ENCODE measurements at regions not wholly inside any gene's neighbourhood (a gene's known extent, or its start where the extent isn't known, plus 50 kb on each side); places are given as distances from the start of the nearest gene placed in this dataset.

DNA sequence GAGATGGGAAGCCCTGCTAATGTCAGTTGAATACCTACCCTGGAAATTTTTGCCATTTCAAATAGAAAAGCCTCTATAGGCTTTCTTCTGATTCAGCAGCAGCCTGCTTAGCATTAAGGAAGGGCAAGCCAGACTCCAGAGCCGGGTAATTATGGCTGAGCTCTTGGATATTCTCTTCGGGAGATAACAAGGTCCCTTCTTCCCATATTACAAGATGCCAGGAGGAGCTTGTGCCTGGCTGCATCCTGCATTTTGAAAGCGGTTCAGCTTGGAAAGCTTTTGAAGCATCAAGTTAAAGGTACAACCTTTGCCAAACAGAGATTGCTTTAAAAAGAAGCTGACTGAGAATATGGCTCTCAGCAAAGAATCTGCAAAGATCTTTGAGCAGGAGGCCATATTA, 399.6 kb upstream of the RPS6KA3 start:
- no peaks in the 10 kb centered on the region for H3K79me2 ChIP-seq (ENCODE audit: low read length)
- H2AFZ ChIP-seq (ENCODE audit: low read depth, low read length), result no peak overlapping the region
- H3K36me3 ChIP-seq (replicated peaks; ENCODE audit: low read depth, low read length), result no peaks in the 10 kb centered on the region
- TF ChIP-seq EZH2phosphoT487 (IDR thresholded peaks at IDR 0.05; ENCODE audit: low read depth), result no peak
- TF ChIP-seq, protein P1, sequence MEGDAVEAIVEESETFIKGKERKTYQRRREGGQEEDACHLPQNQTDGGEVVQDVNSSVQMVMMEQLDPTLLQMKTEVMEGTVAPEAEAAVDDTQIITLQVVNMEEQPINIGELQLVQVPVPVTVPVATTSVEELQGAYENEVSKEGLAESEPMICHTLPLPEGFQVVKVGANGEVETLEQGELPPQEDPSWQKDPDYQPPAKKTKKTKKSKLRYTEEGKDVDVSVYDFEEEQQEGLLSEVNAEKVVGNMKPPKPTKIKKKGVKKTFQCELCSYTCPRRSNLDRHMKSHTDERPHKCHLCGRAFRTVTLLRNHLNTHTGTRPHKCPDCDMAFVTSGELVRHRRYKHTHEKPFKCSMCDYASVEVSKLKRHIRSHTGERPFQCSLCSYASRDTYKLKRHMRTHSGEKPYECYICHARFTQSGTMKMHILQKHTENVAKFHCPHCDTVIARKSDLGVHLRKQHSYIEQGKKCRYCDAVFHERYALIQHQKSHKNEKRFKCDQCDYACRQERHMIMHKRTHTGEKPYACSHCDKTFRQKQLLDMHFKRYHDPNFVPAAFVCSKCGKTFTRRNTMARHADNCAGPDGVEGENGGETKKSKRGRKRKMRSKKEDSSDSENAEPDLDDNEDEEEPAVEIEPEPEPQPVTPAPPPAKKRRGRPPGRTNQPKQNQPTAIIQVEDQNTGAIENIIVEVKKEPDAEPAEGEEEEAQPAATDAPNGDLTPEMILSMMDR (IDR thresholded peaks at IDR 0.05; ENCODE audit: low read depth, low read length), result no peak
- H3K27ac ChIP-seq (ENCODE audit: low read length), result no peak overlapping the region
- peaks cover 24% of the 10 kb centered on the region for H3K4me1 ChIP-seq (ENCODE audit: low read length)
- H3K27me3 ChIP-seq (ENCODE audit: low read depth, low read length), result peaks cover 4% of the 10 kb centered on the region; the same call in 1 of the 2 replicates
- H3K4me2 ChIP-seq (ENCODE audit: low read length), result no peak overlapping the region
- no peak overlapping the region for H3K9ac ChIP-seq (ENCODE audit: low read length)
- no peaks in the 10 kb centered on the region for H4K20me1 ChIP-seq (ENCODE audit: insufficient read depth, low read length)
- H3K4me3 ChIP-seq (ENCODE audit: low read length), result no peak overlapping the region
- no peaks in the 10 kb centered on the region for H3K9me3 ChIP-seq (ENCODE audit: insufficient read depth, low read length)

DNA sequence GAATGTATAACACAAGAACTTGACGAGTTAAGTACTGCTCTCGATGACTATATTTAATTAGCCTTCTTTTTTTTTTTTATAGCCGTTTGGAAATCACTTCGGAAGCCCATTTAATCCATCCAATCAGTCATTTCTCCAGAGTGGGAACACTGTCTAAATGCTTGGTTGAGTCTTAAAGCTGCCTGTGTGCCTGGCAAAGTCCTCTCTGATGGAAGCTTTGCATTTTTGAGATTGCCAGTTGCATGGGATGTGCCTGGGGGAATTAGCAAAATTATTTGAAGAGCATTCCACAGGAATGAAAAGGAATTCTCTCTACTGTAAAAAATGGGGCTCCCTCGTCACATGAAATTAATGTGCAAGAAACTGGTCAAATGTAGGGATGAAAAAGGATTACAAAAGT, 398.8 kb upstream of the RPS6KA3 start:
- Histone ChIP-seq H3K4me1 (ENCODE audit: low read length) (peaks cover 19% of the 10 kb centered on the region), H3K9me3 (ENCODE audit: insufficient read depth, low read length) (no peaks in the 10 kb centered on the region), H3K27me3 (ENCODE audit: low read depth, low read length) (peaks cover 4% of the 10 kb centered on the region; the same call in 1 of the 2 replicates), H3K9ac (ENCODE audit: low read length) (no peak overlapping the region), H4K20me1 (ENCODE audit: insufficient read depth, low read length) (no peaks in the 10 kb centered on the region), H3K27ac (ENCODE audit: low read length) (no peak overlapping the region), H2AFZ (ENCODE audit: low read depth, low read length) (no peak overlapping the region), H3K4me3 (ENCODE audit: low read length) (no peak overlapping the region), H3K79me2 (ENCODE audit: low read length) (no peaks in the 10 kb centered on the region), H3K36me3 (replicated peaks; ENCODE audit: low read depth, low read length) (no peaks in the 10 kb centered on the region), H3K4me2 (ENCODE audit: low read length) (no peak overlapping the region)
- TF ChIP-seq, protein P1 (IDR thresholded peaks at IDR 0.05; ENCODE audit: low read depth, low read length), result no peak
- TF ChIP-seq EZH2phosphoT487 (IDR thresholded peaks at IDR 0.05; ENCODE audit: low read depth), result no peak

DNA sequence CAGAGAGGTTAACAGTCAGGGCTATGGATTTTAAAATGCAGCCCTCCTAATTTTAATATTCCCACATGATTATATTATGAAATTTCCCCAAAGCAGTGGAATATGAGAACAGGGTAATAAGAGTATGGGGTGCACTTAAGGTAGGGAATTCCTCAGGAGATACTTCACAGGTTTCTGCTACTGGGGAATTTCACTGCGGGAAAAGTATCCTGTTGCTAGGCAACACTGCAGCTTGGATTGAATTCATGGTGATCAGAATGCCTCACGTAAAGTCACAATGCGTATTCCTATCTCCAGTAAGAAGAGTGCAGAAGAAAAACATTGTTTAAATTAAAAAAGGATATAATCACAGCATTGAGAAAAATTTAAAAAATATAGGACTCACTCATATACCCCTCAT, 398.1 kb upstream of the RPS6KA3 start:
- H3K36me3 ChIP-seq (replicated peaks; ENCODE audit: low read depth, low read length), result no peaks in the 10 kb centered on the region
- H3K9me3 ChIP-seq (ENCODE audit: insufficient read depth, low read length), result no peaks in the 10 kb centered on the region
- no peak overlapping the region for H3K4me3 ChIP-seq (ENCODE audit: low read length)
- no peaks in the 10 kb centered on the region for H3K79me2 ChIP-seq (ENCODE audit: low read length)
- H2AFZ ChIP-seq (ENCODE audit: low read depth, low read length), result no peak overlapping the region
- H3K4me2 ChIP-seq (ENCODE audit: low read length), result no peak overlapping the region
- no peak overlapping the region for H3K27ac ChIP-seq (ENCODE audit: low read length)
- TF ChIP-seq EZH2phosphoT487 (IDR thresholded peaks at IDR 0.05; ENCODE audit: low read depth), result no peak
- TF ChIP-seq, protein P1 (IDR thresholded peaks at IDR 0.05; ENCODE audit: low read depth, low read length), result no peak
- H3K9ac ChIP-seq (ENCODE audit: low read length), result no peak overlapping the region
- peaks cover 16% of the 10 kb centered on the region for H3K4me1 ChIP-seq (ENCODE audit: low read length)
- no peaks in the 10 kb centered on the region for H4K20me1 ChIP-seq (ENCODE audit: insufficient read depth, low read length)
- peaks cover 4% of the 10 kb centered on the region; the same call in 1 of the 2 replicates for H3K27me3 ChIP-seq (ENCODE audit: low read depth, low read length)

DNA sequence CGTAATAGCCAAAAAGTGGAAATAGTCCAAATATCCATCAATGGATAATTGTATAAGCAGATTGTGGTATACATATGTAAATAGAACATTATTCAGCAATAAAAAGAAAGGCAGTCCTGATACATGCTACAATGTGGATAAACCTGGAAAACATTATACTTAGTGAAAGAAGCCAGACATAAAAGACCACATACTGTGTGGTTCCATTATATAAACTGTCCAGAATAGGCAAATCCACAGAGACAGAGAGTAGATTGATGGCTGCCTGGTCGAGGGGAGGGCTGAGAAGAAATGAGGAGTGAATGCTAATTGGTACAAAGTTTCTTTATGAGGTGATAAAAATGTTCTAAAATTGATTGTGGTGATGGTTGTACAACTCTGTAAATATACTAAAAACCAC, 397.4 kb upstream of the RPS6KA3 start:
- Histone ChIP-seq H3K27me3 (ENCODE audit: low read depth, low read length) (peaks cover 4% of the 10 kb centered on the region; the same call in 1 of the 2 replicates), H3K4me1 (ENCODE audit: low read length) (peaks cover 15% of the 10 kb centered on the region), H3K27ac (ENCODE audit: low read length) (no peak overlapping the region), H3K9me3 (ENCODE audit: insufficient read depth, low read length) (no peaks in the 10 kb centered on the region), H3K4me3 (ENCODE audit: low read length) (no peak overlapping the region), H3K9ac (ENCODE audit: low read length) (no peak overlapping the region), H2AFZ (ENCODE audit: low read depth, low read length) (no peak overlapping the region), H3K36me3 (replicated peaks; ENCODE audit: low read depth, low read length) (no peaks in the 10 kb centered on the region), H3K4me2 (ENCODE audit: low read length) (no peak overlapping the region), H3K79me2 (ENCODE audit: low read length) (no peaks in the 10 kb centered on the region), H4K20me1 (ENCODE audit: insufficient read depth, low read length) (no peaks in the 10 kb centered on the region)
- TF ChIP-seq, protein P1 (IDR thresholded peaks at IDR 0.05; ENCODE audit: low read depth, low read length), result no peak
- TF ChIP-seq EZH2phosphoT487 (IDR thresholded peaks at IDR 0.05; ENCODE audit: low read depth), result no peak
